Hepatocyte (in vitro differentiated cells): ENCODE measurements at regions not wholly inside any gene's neighbourhood (a gene's known extent, or its start where the extent isn't known, plus 50 kb on each side); places are given as distances from the start of the nearest gene placed in this dataset.

Source experiments
- CTCF ChIP-seq: fragments of 200-600 bp; sonication (generic); IDR thresholded peaks from 2 replicates; pipeline ENCODE4 v1.5.1; 2016; ENCODE audit warnings: antibody characterized with exemption, mild to moderate bottlenecking; ENCODE audit not compliant: poor library complexity
- EZH2 ChIP-seq: fragments of 200-600 bp; sonication (generic); IDR thresholded peaks from 2 replicates; pipeline ENCODE4 v1.6.1; 2016; ENCODE audit warnings: antibody characterized with exemption, mild to moderate bottlenecking, borderline replicate concordance
- EZH2phosphoT487 ChIP-seq: fragments of 200-600 bp; sonication (generic); IDR thresholded peaks from one replicate; pipeline ENCODE4 v1.6.1; 2018; ENCODE audit warnings: antibody characterized with exemption, mild to moderate bottlenecking, low read depth, moderate library complexity; ENCODE audit not compliant: unreplicated experiment, severe bottlenecking

GRCh38 chr15:69857250-69857649 is 240.5 kb downstream of the TLE3 start:
- TF ChIP-seq CTCF (no peak), EZH2phosphoT487 (no peak), EZH2 (no peak)
